ENCODE measurements at regions not wholly inside any gene's neighbourhood (a gene's known extent, or its start where the extent isn't known, plus 50 kb on each side); places are given as distances from the start of the nearest gene placed in this dataset.

- no peak for TF ChIP-seq CTCF (conservative IDR thresholded peaks at IDR 0.05)
- TF ChIP-seq ZFX (IDR thresholded peaks at IDR 0.05): no peak
Observed at GRCh38 chr5:112534611-112535255, 115.7 kb upstream of the EPB41L4A start.

All from C4-2B (cell line).